Epithelial cell of proximal tubule (primary cell): ENCODE measurements at regions not wholly inside any gene's neighbourhood (a gene's known extent, or its start where the extent isn't known, plus 50 kb on each side); places are given as distances from the start of the nearest gene placed in this dataset.

Experiments
- DNase-seq: peaks from one replicate; pipeline ENCODE4 v3.0.0-alpha.2; 2011; ENCODE audit warnings: low read depth
- H3K4me3 ChIP-seq: 2 replicates; pipeline ENCODE4 v1.5.1; 2011; ENCODE audit warnings: low read depth, mild to moderate bottlenecking, low read length
- TF ChIP-seq, protein P1 (sequence below): conservative IDR thresholded peaks from 2 replicates; pipeline ENCODE4 v1.5.1; 2012; ENCODE audit warnings: low read depth, mild to moderate bottlenecking, low read length

DNA sequence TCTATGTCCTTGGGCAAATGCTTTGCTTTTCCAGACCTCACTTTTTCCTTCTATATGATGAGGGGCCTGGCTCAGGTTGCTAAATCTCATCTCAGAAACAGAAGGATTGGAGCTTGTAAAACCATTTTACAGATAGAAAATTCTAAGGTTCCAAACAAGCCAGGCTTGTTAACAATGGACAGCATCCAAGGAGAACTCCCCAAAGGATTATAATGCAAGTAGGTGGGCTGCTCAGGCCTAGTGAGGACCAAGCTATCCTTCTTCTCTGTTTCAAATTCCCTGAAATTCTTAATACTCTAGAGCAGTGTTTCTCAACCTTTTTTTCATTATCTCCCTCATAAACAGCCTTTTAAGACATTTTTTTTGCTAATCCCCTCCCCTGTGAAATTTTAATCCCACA is 269.8 kb downstream of the TMEM38B start:
- no peak for DNase-seq
- H3K4me3 ChIP-seq: no peak overlapping the region
- TF ChIP-seq, protein P1, sequence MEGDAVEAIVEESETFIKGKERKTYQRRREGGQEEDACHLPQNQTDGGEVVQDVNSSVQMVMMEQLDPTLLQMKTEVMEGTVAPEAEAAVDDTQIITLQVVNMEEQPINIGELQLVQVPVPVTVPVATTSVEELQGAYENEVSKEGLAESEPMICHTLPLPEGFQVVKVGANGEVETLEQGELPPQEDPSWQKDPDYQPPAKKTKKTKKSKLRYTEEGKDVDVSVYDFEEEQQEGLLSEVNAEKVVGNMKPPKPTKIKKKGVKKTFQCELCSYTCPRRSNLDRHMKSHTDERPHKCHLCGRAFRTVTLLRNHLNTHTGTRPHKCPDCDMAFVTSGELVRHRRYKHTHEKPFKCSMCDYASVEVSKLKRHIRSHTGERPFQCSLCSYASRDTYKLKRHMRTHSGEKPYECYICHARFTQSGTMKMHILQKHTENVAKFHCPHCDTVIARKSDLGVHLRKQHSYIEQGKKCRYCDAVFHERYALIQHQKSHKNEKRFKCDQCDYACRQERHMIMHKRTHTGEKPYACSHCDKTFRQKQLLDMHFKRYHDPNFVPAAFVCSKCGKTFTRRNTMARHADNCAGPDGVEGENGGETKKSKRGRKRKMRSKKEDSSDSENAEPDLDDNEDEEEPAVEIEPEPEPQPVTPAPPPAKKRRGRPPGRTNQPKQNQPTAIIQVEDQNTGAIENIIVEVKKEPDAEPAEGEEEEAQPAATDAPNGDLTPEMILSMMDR: no peak

DNA sequence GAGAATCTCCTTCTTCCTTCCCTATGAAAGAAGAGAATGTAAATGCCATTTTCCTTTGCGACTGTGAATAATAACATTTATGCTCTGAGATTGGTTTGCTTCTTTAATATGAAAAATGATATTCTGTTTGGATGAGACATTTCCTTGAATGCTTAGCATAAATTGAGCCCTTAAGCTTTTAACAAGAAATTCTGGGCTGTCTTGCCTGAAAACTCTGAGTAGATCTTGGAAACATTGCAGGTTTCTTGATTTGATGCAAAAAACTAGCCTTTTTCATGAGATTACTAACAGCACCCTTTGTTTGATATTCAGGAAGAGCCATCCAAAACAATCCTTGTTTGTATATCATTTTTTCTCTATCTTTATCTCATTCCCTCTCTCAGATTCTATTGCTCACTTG is 272.5 kb downstream of the TMEM38B start:
- no peak overlapping the region for H3K4me3 ChIP-seq
- DNase-seq: no peak
- TF ChIP-seq, protein P1: no peak

DNA sequence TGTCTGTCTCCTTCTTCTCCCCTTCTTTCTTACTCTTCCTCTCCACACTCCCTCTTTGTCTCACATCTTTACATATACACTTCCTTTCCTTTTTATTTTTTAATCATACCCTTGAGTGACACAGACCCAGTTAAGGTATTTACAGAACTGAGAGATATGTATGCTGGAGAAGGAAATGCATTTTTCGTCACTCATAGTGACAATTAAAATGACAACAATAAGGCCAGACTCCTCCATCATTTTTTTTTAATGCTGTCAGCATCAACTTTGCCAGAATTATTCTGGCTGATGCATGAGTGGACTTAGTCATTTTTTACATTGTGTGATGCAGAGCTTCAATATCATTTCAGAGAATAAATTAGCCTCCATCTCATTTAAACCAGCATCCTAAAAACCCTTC is 272.9 kb downstream of the TMEM38B start:
- TF ChIP-seq, protein P1: no peak
- no peak overlapping the region for H3K4me3 ChIP-seq
- DNase-seq: no peak

DNA sequence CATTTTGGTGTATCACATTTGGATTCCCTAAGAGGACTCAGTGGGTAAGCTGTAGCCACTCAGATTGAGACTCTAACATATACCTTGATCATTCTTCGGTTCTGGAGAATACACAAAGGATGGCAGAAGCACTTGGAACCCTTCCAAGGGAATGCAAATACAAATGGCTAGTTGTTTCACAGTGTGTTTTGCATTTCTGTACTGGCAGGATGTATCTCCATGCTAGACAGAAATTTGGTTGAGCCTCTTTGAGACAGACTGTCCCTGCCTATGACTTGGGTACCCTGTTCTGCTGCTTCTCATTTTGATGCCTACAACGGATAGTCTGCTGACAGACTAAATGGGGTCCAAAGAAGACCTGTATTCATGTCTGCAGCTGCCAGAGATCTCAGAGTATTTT is 273.5 kb downstream of the TMEM38B start:
- no peak for DNase-seq
- TF ChIP-seq, protein P1: no peak
- no peak overlapping the region for H3K4me3 ChIP-seq

DNA sequence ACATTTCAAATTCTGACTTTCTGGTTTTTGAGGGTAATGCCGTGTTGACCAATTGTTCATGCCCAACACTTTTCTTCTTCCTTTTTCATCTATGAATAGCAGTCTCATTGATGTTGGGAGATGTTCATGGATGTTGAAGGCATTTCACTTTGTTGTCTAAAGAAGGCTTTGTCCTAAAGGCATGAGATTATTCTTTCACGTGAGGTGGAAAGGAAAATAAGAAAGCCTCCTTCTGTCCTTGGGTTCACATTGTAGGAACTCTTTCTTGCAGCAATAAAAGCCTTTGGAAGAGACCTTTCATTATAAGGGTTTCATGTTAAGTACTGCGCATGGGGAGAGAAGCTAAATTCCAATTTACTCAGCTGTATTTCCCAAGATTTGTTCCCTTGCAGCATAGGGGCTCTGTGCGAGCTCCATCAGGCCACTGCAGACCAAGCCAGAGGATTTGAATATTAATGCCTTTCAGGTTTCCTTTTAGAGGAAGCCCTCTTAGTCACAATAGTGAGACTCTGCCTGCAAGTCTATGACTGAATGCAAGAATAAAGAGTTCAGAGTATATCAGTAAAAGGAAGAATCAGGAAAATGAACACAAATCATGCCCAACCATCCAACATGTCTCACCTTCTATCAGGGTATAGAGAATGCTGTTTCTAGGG is 274.6 kb downstream of the TMEM38B start:
- DNase-seq: no peak
- no peak overlapping the region for H3K4me3 ChIP-seq
- TF ChIP-seq, protein P1: no peak

DNA sequence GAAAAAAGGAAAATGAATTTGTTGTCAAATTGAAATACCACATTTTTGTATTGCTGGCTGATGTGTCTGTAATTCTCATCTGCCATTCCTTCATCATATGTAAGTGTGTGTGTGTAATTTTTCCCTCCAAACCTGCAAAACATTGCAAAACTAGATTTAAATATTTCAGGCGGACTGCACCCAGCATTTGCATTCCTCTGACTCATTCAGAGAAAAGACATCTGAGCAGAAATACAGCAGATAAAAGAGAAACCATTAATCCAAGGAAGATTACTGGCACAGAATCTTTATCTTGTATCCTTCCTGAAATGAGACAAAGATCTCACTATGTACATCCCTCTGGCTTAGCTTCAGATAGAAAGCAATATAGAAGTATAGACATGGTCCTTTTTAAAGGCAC is 275.3 kb downstream of the TMEM38B start:
- no peak overlapping the region for H3K4me3 ChIP-seq
- TF ChIP-seq, protein P1: no peak
- no peak for DNase-seq

DNA sequence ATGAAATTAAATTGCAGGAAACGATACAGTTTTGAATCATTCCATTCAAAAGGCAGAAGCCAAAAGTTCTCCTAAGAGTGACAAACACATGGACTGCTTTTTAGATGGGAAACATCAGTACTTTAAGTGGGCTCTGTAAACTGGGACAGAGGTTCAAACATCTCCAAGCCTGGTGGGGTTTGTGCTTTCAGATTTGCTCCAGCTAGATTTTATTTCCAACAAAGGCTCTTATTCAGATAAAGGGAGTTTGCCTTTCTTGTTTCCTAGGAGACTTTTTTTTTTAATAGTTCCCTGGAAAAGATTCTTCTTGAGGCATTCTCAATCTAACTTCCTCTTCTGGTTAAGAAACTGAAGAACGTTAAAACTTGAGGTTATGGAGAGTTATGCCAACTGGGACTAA is 277.6 kb downstream of the TMEM38B start:
- no peak for DNase-seq
- TF ChIP-seq, protein P1: no peak

More for the DNA sequence above, 277.6 kb downstream of the TMEM38B start:
- no peak overlapping the region for H3K4me3 ChIP-seq
